SK-N-SH treated with all-trans-retinoic acid at 6 μM for 48 hours (cell line): ENCODE measurements at regions not wholly inside any gene's neighbourhood (a gene's known extent, or its start where the extent isn't known, plus 50 kb on each side); places are given as distances from the start of the nearest gene placed in this dataset.

Experiments used
- ATAC-seq: fragments of 200-7000 bp; cut with Tn5 transposase; 3 replicates; pipeline ENCODE4 v1.9.1; 2020; ENCODE audit warnings: mild to moderate bottlenecking, moderate library complexity
- ARNTL ChIP-seq: fragments of 450-650 bp; formaldehyde crosslinking; IDR thresholded peaks from 2 replicates; pipeline ENCODE4 v1.5.0; 2020; ENCODE audit warnings: low read depth, mild to moderate bottlenecking, moderate library complexity, borderline replicate concordance
- BACH2 ChIP-seq: fragments of 250-450 bp; sonication (Bioruptor Pico); IDR thresholded peaks from 2 replicates; pipeline ENCODE4 v1.9.0; 2021; ENCODE audit warnings: mild to moderate bottlenecking, borderline replicate concordance
- CREB5 ChIP-seq: fragments of 250-450 bp; sonication (Bioruptor Pico); IDR thresholded peaks from 2 replicates; pipeline ENCODE4 v1.5.1; 2020; ENCODE audit warnings: low read depth, mild to moderate bottlenecking, moderate library complexity
- CSDC2 ChIP-seq: fragments of 250-450 bp; sonication (Bioruptor Pico); IDR thresholded peaks from 2 replicates; pipeline ENCODE4 v1.5.0; 2020; ENCODE audit warnings: mild to moderate bottlenecking, moderate library complexity
- CSRNP3 ChIP-seq: fragments of 250-450 bp; sonication (Bioruptor Pico); IDR thresholded peaks from 2 replicates; pipeline ENCODE4 v1.5.1; 2021; ENCODE audit warnings: mild to moderate bottlenecking, moderate library complexity
- ESRRG ChIP-seq: fragments of 250-450 bp; sonication (Bioruptor Pico); IDR thresholded peaks from 2 replicates; pipeline ENCODE4 v1.6.1; 2021; ENCODE audit warnings: mild to moderate bottlenecking
- GLIS3 ChIP-seq: fragments of 250-450 bp; sonication (Bioruptor Pico); IDR thresholded peaks from 2 replicates; pipeline ENCODE4 v1.5.0; 2020; ENCODE audit warnings: mild to moderate bottlenecking, moderate library complexity
- ISL1 ChIP-seq: fragments of 250-450 bp; sonication (Bioruptor Pico); IDR thresholded peaks from 2 replicates; pipeline ENCODE4 v2.1.2; 2022; ENCODE audit warnings: mild to moderate bottlenecking, moderate library complexity
- POU6F1 ChIP-seq: fragments of 250-450 bp; sonication (Bioruptor Pico); IDR thresholded peaks from 2 replicates; pipeline ENCODE4 v1.8.0; 2021; ENCODE audit warnings: low read depth, mild to moderate bottlenecking, moderate library complexity, borderline replicate concordance
- PPARA ChIP-seq: fragments of 250-450 bp; sonication (Bioruptor Pico); IDR thresholded peaks from 2 replicates; pipeline ENCODE4 v1.5.0; 2020; ENCODE audit warnings: mild to moderate bottlenecking, borderline replicate concordance
- SNAI2 ChIP-seq: fragments of 250-450 bp; sonication (Bioruptor Pico); IDR thresholded peaks from 2 replicates; pipeline ENCODE4 v1.5.0; 2020; ENCODE audit warnings: mild to moderate bottlenecking, moderate library complexity
- TOX ChIP-seq: fragments of 250-450 bp; sonication (Bioruptor Pico); IDR thresholded peaks from 2 replicates; pipeline ENCODE4 v1.8.0; 2021; ENCODE audit warnings: mild to moderate bottlenecking, moderate library complexity, borderline replicate concordance
- TSHZ2 ChIP-seq: fragments of 250-450 bp; sonication (Bioruptor Pico); IDR thresholded peaks from 2 replicates; pipeline ENCODE4 v1.5.0; 2020; ENCODE audit warnings: mild to moderate bottlenecking, moderate library complexity
- ZC3H10 ChIP-seq: fragments of 250-450 bp; sonication (Bioruptor Pico); IDR thresholded peaks from 2 replicates; pipeline ENCODE4 v1.5.1; 2021; ENCODE audit warnings: mild to moderate bottlenecking, moderate library complexity
- ZFP3 ChIP-seq: fragments of 250-450 bp; sonication (Bioruptor Pico); IDR thresholded peaks from 2 replicates; pipeline ENCODE4 v1.5.0; 2020; ENCODE audit warnings: mild to moderate bottlenecking, moderate library complexity
- ZFP30 ChIP-seq: fragments of 450-650 bp; formaldehyde crosslinking; IDR thresholded peaks from 2 replicates; pipeline ENCODE4 v1.5.0; 2022; ENCODE audit warnings: mild to moderate bottlenecking, moderate library complexity
- ZNF565 ChIP-seq: fragments of 450-650 bp; formaldehyde crosslinking; conservative IDR thresholded peaks from 2 replicates; pipeline ENCODE4 v1.5.0; 2020; ENCODE audit warnings: low read depth, mild to moderate bottlenecking, moderate library complexity
- ZNF70 ChIP-seq: fragments of 450-650 bp; formaldehyde crosslinking; IDR thresholded peaks from 2 replicates; pipeline ENCODE4 v1.5.0; 2020; ENCODE audit warnings: mild to moderate bottlenecking, moderate library complexity

GRCh38 chr2:19580830-19581229 is 222.4 kb upstream of the OSR1 start:
- TF ChIP-seq TOX (CRISPR knock-in tag) (no peak), ZNF565 (CRISPR knock-in tag) (no peak), ZC3H10 (no peak), ZNF70 (CRISPR knock-in tag) (no peak), TSHZ2 (CRISPR knock-in tag) (no peak), ISL1 (CRISPR knock-in tag) (no peak), PPARA (CRISPR knock-in tag) (no peak), SNAI2 (no peak), GLIS3 (CRISPR knock-in tag) (no peak), BACH2 (CRISPR knock-in tag) (no peak), POU6F1 (no peak), CSRNP3 (CRISPR knock-in tag) (no peak)
- ATAC-seq = peak; percentile 41; the same call in 2 of the 3 replicates

GRCh38 chr2:19580264-19580663 is 221.8 kb upstream of the OSR1 start:
- TF ChIP-seq CREB5 (no peak), ARNTL (CRISPR knock-in tag) (no peak), ZNF565 (CRISPR knock-in tag) (no peak), ESRRG (no peak), ZFP30 (CRISPR knock-in tag) (no peak), CSRNP3 (CRISPR knock-in tag) (no peak), BACH2 (CRISPR knock-in tag) (no peak), POU6F1 (no peak)
- peak; percentile 24; the same call in 2 of the 3 replicates for ATAC-seq

GRCh38 chr2:19579461-19579860 is 221.0 kb upstream of the OSR1 start:
- ATAC-seq = no peak; the same call in 2 of the 3 replicates
- TF ChIP-seq CREB5 = no peak
- TF ChIP-seq ZNF70 (CRISPR knock-in tag) = no peak
- TF ChIP-seq ZNF565 (CRISPR knock-in tag) = no peak
- TF ChIP-seq PPARA (CRISPR knock-in tag) = no peak
- no peak for TF ChIP-seq BACH2 (CRISPR knock-in tag)
- no peak for TF ChIP-seq TSHZ2 (CRISPR knock-in tag)
- no peak for TF ChIP-seq CSRNP3 (CRISPR knock-in tag)
- TF ChIP-seq ZFP3 = no peak
- TF ChIP-seq POU6F1 = no peak
- no peak for TF ChIP-seq CSDC2 (CRISPR knock-in tag)
